Mesendoderm (in vitro differentiated cells): ENCODE measurements at regions not wholly inside any gene's neighbourhood (a gene's known extent, or its start where the extent isn't known, plus 50 kb on each side); places are given as distances from the start of the nearest gene placed in this dataset.

Source experiments
- DNase-seq: peaks from one replicate; pipeline ENCODE4 v3.0.0; 2013
- H2AK5ac ChIP-seq: 2 replicates; pipeline ENCODE4 v1.6.1; 2013; ENCODE audit warnings: low read length, inconsistent platforms
- H2BK120ac ChIP-seq: 2 replicates; pipeline ENCODE4 v1.6.1; 2013; ENCODE audit warnings: low read depth, mild to moderate bottlenecking, low read length, moderate library complexity, mixed read lengths
- H2BK15ac ChIP-seq: replicated peaks from 2 replicates; pipeline ENCODE4 v1.6.1; 2013; ENCODE audit warnings: low read depth, mild to moderate bottlenecking, moderate library complexity
- H2BK5ac ChIP-seq: 2 replicates; pipeline ENCODE4 v1.6.1; 2013; ENCODE audit warnings: low read length, inconsistent platforms
- H3K18ac ChIP-seq: 2 replicates; pipeline ENCODE4 v1.6.1; 2013; ENCODE audit warnings: mild to moderate bottlenecking, low read length, mixed read lengths
- H3K23ac ChIP-seq: one replicate; pipeline ENCODE4 v1.6.1; 2013; ENCODE audit warnings: low read length
- H3K27ac ChIP-seq: 2 replicates; pipeline ENCODE4 v1.5.1; 2013; ENCODE audit warnings: low read depth, mild to moderate bottlenecking, inconsistent platforms, low read length, moderate library complexity
- H3K27me3 ChIP-seq: 2 replicates; pipeline ENCODE4 v1.6.1; 2013; ENCODE audit warnings: low read length, control low read depth, mild to moderate bottlenecking, inconsistent platforms; ENCODE audit not compliant: insufficient read depth, poor library complexity
- H3K36me3 ChIP-seq: 2 replicates; pipeline ENCODE4 v1.6.1; 2013; ENCODE audit warnings: low read length, inconsistent platforms; ENCODE audit not compliant: control insufficient read depth, insufficient read depth
- H3K4ac ChIP-seq: one replicate; pipeline ENCODE4 v1.6.1; 2013; ENCODE audit warnings: low read depth, mild to moderate bottlenecking, low read length, moderate library complexity
- H3K4me1 ChIP-seq: 2 replicates; pipeline ENCODE4 v1.6.1; 2013; ENCODE audit warnings: low read depth, low read length, inconsistent platforms; ENCODE audit not compliant: control insufficient read depth
- H3K4me2 ChIP-seq: 2 replicates; pipeline ENCODE4 v1.6.1; 2013; ENCODE audit warnings: low read length
- H3K4me3 ChIP-seq: 2 replicates; pipeline ENCODE4 v1.5.1; 2013; ENCODE audit warnings: mild to moderate bottlenecking, low read length
- H3K56ac ChIP-seq: one replicate; pipeline ENCODE4 v1.6.1; 2013; ENCODE audit warnings: low read length
- H3K79me1 ChIP-seq: 2 replicates; pipeline ENCODE4 v1.6.1; 2013; ENCODE audit warnings: low read length, inconsistent platforms
- H3K79me2 ChIP-seq: 2 replicates; pipeline ENCODE4 v1.6.1; 2013; ENCODE audit warnings: mild to moderate bottlenecking, low read length; ENCODE audit not compliant: control insufficient read depth, insufficient read depth
- H3K9ac ChIP-seq: 2 replicates; pipeline ENCODE4 v1.6.1; 2013; ENCODE audit warnings: low read length, inconsistent platforms
- H4K5ac ChIP-seq: one replicate; pipeline ENCODE4 v1.6.1; 2013; ENCODE audit warnings: low read length
- H4K8ac ChIP-seq: one replicate; pipeline ENCODE4 v1.6.1; 2013; ENCODE audit warnings: low read depth, mild to moderate bottlenecking, control low read depth, low read length, moderate library complexity
- WGBS: extraction: QIAGEN DNeasy Blood & Tissue Kit; methylation state at CpG from one replicate; pipeline ENCODE4 v1.1.7; 2013; ENCODE audit warnings: low lambda C conversion rate, missing lambda C conversion rate; ENCODE audit not compliant: insufficient coverage; ENCODE audit errors: extremely low coverage; 5-methylcytosine and 5-hydroxymethylcytosine counted together

DNA sequence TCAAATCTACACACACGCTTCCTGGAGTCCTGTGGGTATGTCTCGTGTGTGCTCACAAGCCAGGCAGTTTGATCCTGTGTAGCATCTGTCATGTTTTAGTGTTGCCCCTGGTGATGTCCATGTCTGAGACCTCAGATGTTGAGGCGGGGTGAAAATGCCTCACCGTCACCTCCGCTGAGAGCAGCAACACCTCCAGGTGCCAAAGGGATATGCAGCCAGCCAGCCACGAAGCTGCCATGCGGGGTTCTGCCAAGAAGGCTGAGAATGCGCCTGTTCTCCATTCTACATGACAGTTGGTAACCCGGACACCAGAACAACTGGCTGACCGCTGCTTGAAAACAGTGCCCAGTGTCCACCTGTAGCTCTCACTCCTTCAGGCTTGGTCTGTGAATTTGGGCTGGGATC, 253.8 kb downstream of the TLE3 start:
- H3K27me3 ChIP-seq: no peaks in the 10 kb centered on the region
- H3K27ac ChIP-seq: no peak overlapping the region
- no peak overlapping the region for H4K8ac ChIP-seq
- no peak overlapping the region for H3K9ac ChIP-seq
- H2BK120ac ChIP-seq: no peak overlapping the region
- no peak overlapping the region for H3K56ac ChIP-seq
- no peak overlapping the region for H3K23ac ChIP-seq
- H3K4me2 ChIP-seq: no peak overlapping the region
- H3K79me1 ChIP-seq: no peaks in the 10 kb centered on the region
- no peak overlapping the region for H2AK5ac ChIP-seq
- DNase-seq: no peak
- no peaks in the 10 kb centered on the region for H3K79me2 ChIP-seq
- no peaks in the 10 kb centered on the region for H3K4me1 ChIP-seq
- H3K18ac ChIP-seq: no peak overlapping the region
- WGBS: no CpG with 5 or more reads among the region's 10 CpGs
- no peaks in the 10 kb centered on the region for H3K36me3 ChIP-seq
- no peak overlapping the region for H3K4me3 ChIP-seq
- H2BK15ac ChIP-seq: no peak overlapping the region
- H3K4ac ChIP-seq: no peak overlapping the region
- no peak overlapping the region for H2BK5ac ChIP-seq
- H4K5ac ChIP-seq: no peak overlapping the region

DNA sequence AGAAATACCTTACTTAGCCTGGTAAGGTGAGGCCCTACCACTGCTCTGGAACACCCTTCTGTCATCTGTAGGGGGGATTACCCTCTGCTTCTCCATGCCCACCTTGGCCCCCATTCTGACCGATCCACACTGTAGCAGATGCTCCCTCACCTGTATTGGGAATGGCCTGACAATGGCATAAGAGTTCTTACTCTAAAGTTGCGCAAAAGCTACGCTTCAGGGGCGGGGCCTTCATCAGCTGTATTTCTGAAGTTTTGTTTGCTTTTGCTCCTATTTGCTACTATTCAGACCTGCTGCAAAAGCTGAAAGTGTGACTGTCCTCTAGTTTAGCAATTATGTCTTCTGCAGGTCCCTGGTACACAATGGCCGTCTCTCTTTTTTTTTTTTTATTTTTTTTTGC, 252.6 kb downstream of the TLE3 start:
- Histone ChIP-seq H2BK120ac (no peak overlapping the region), H2BK5ac (no peak overlapping the region), H3K4me3 (no peak overlapping the region), H2AK5ac (no peak overlapping the region), H3K27me3 (no peaks in the 10 kb centered on the region), H3K4me2 (no peak overlapping the region), H4K5ac (no peak overlapping the region), H3K79me1 (no peaks in the 10 kb centered on the region), H3K9ac (no peak overlapping the region), H3K23ac (no peak overlapping the region), H3K27ac (no peak overlapping the region), H3K79me2 (no peaks in the 10 kb centered on the region), H4K8ac (no peak overlapping the region), H3K36me3 (no peaks in the 10 kb centered on the region), H3K4ac (no peak overlapping the region), H3K18ac (no peak overlapping the region), H3K4me1 (no peaks in the 10 kb centered on the region), H3K56ac (no peak overlapping the region), H2BK15ac (no peak overlapping the region)
- WGBS: no CpG with 5 or more reads among the region's 5 CpGs
- DNase-seq: no peak

DNA sequence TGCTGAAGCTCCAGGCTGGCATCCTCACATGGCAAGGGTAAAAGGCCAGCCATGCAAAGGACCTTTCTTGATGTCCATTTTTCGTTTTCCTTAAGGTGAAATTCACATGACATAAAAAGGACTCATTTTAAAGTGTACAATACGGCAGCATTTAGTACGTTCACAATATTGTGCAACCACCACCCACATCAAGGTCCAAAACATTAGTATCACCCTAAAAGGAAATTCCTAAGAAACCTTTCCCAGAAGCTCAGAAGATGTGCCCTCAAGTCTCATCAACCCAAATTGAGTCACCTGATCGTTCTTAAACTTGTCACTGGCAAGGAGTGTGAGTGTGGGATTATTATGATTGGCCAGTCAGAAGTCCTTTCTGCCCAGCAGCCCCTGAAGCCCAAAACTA, 250.1 kb downstream of the TLE3 start:
- no peak overlapping the region for H3K4me2 ChIP-seq
- no peaks in the 10 kb centered on the region for H3K79me1 ChIP-seq
- no peak overlapping the region for H2BK15ac ChIP-seq
- DNase-seq: no peak
- no peak overlapping the region for H3K18ac ChIP-seq
- no peak overlapping the region for H2AK5ac ChIP-seq
- no peak overlapping the region for H3K23ac ChIP-seq
- no peak overlapping the region for H3K4ac ChIP-seq
- H2BK5ac ChIP-seq: no peak overlapping the region
- no peak overlapping the region for H2BK120ac ChIP-seq
- no peaks in the 10 kb centered on the region for H3K27me3 ChIP-seq
- no peaks in the 10 kb centered on the region for H3K36me3 ChIP-seq
- no peak overlapping the region for H3K27ac ChIP-seq
- no peak overlapping the region for H3K56ac ChIP-seq
- H3K9ac ChIP-seq: no peak overlapping the region
- WGBS: no CpG with 5 or more reads among the region's 4 CpGs
- H4K5ac ChIP-seq: no peak overlapping the region
- H3K4me3 ChIP-seq: no peak overlapping the region
- no peak overlapping the region for H4K8ac ChIP-seq
- no peaks in the 10 kb centered on the region for H3K4me1 ChIP-seq
- no peaks in the 10 kb centered on the region for H3K79me2 ChIP-seq

DNA sequence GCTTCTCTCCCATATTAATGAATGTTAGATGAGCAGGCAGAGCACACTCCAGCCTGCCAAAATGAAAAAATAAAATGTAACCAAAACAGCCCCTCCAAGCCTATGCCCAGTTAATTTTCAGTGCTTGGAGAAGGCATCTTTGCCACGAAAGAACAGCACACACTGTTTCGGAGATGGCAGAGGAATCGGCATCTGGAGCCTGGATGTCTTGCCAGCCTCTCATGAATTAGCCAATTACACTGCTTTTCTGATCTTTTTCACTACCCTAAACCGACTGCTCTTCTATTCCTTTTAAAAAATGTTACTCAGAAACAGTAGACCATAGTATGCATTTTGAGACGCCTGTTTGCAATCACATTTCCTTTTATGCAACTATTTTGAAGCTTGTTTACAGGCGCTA, 249.6 kb downstream of the TLE3 start:
- H4K8ac ChIP-seq: no peak overlapping the region
- H3K4me2 ChIP-seq: no peak overlapping the region
- no peak overlapping the region for H3K23ac ChIP-seq
- H2BK120ac ChIP-seq: no peak overlapping the region
- no peak overlapping the region for H2BK5ac ChIP-seq
- H2BK15ac ChIP-seq: no peak overlapping the region
- no peaks in the 10 kb centered on the region for H3K4me1 ChIP-seq
- H4K5ac ChIP-seq: no peak overlapping the region
- no peak overlapping the region for H3K27ac ChIP-seq
- H2AK5ac ChIP-seq: no peak overlapping the region
- H3K56ac ChIP-seq: no peak overlapping the region
- no peak overlapping the region for H3K4me3 ChIP-seq
- H3K4ac ChIP-seq: no peak overlapping the region
- no peaks in the 10 kb centered on the region for H3K79me1 ChIP-seq
- no CpG with 5 or more reads among the region's 6 CpGs for WGBS
- H3K27me3 ChIP-seq: no peaks in the 10 kb centered on the region
- no peaks in the 10 kb centered on the region for H3K79me2 ChIP-seq
- DNase-seq: no peak
- H3K36me3 ChIP-seq: no peaks in the 10 kb centered on the region
- H3K9ac ChIP-seq: no peak overlapping the region
- H3K18ac ChIP-seq: no peak overlapping the region

DNA sequence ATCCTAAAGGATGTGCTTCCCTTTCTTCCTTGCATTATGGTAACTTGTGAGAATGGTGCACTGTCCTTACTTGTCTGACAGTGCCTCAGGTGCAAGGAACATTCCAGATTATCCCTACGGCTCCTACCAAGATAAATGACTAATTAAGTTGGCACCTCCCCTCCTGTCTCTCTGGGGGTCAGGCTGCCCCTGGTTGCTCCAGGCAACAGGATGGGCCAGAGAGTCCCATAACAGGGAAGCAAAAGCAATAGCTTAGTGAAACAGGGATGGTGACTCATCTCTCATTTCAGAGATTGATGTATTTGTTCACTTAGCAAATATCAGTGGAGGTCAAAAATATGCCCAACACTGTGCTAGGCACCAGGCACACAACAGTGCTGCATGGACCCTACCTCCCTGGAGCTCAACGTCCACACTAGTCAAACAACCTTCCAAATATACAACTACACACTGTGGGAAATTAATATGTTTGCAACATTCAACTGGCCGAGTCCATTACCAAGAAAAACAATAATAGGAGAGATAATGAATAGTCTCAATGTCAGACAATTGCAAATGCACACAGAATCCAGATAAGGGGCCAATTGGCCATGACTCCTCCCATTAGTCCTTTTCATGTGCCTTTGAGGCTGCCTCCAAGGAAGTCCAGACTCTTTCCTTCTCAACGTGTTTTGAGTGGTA, 249.0 kb downstream of the TLE3 start:
- no peak overlapping the region for H3K4ac ChIP-seq
- no peak overlapping the region for H3K56ac ChIP-seq
- H3K9ac ChIP-seq: no peak overlapping the region
- H3K27me3 ChIP-seq: no peaks in the 10 kb centered on the region
- no CpG with 5 or more reads among the region's 4 CpGs for WGBS
- no peak overlapping the region for H3K4me3 ChIP-seq
- H3K79me2 ChIP-seq: no peaks in the 10 kb centered on the region
- H3K23ac ChIP-seq: no peak overlapping the region
- no peak for DNase-seq
- H2BK5ac ChIP-seq: no peak overlapping the region
- no peak overlapping the region for H2AK5ac ChIP-seq
- H3K18ac ChIP-seq: no peak overlapping the region
- H2BK120ac ChIP-seq: no peak overlapping the region
- H3K27ac ChIP-seq: no peak overlapping the region
- no peak overlapping the region for H3K4me2 ChIP-seq
- H2BK15ac ChIP-seq: no peak overlapping the region
- no peak overlapping the region for H4K8ac ChIP-seq
- no peak overlapping the region for H4K5ac ChIP-seq
- H3K36me3 ChIP-seq: no peaks in the 10 kb centered on the region
- no peaks in the 10 kb centered on the region for H3K4me1 ChIP-seq
- no peaks in the 10 kb centered on the region for H3K79me1 ChIP-seq

DNA sequence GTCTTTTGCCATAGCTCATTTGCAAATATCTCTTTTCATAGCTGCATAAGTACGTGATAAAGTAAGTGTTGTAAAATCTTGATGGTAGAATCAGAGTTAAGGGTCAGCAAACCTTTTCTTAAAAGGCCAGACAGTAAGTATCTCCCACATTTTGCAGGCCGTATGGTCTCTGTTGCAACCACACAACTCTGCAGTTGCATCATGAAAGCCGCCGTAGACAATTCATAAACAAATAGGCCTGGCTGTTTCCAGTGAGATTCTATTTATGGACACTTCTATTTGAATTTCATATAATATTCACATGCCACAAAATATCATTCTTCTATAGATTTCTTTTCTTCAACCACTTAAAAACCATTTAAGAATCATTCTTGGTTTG, 248.5 kb downstream of the TLE3 start:
- no peak overlapping the region for H3K4me3 ChIP-seq
- no peak overlapping the region for H3K9ac ChIP-seq
- no peak overlapping the region for H3K56ac ChIP-seq
- H2BK5ac ChIP-seq: no peak overlapping the region
- H2BK120ac ChIP-seq: no peak overlapping the region
- no peak for DNase-seq
- H2BK15ac ChIP-seq: no peak overlapping the region
- no peak overlapping the region for H3K23ac ChIP-seq
- H3K79me1 ChIP-seq: no peaks in the 10 kb centered on the region
- H3K36me3 ChIP-seq: no peaks in the 10 kb centered on the region
- H3K4ac ChIP-seq: no peak overlapping the region
- no peaks in the 10 kb centered on the region for H3K4me1 ChIP-seq
- H3K27me3 ChIP-seq: no peaks in the 10 kb centered on the region
- no peak overlapping the region for H4K5ac ChIP-seq
- WGBS: no CpG with 5 or more reads among the region's 4 CpGs
- H3K79me2 ChIP-seq: no peaks in the 10 kb centered on the region
- no peak overlapping the region for H3K27ac ChIP-seq
- no peak overlapping the region for H3K18ac ChIP-seq
- no peak overlapping the region for H2AK5ac ChIP-seq
- no peak overlapping the region for H3K4me2 ChIP-seq
- H4K8ac ChIP-seq: no peak overlapping the region
